GM23248 (cell line): ENCODE measurements at regions not wholly inside any gene's neighbourhood (a gene's known extent, or its start where the extent isn't known, plus 50 kb on each side); places are given as distances from the start of the nearest gene placed in this dataset.
"Not testable (repeated sequence)": the region's sequence is repeated elsewhere in the genome, so short reads cannot be mapped to it uniquely, and the experiment has no call there.

Experiments
- DNase-seq: peaks from one replicate; pipeline ENCODE4 v3.0.0-alpha.2; 2015
- H2AFZ ChIP-seq: fragments of 200-600 bp; sonication (generic); 2 replicates; pipeline ENCODE4 v1.6.1; 2016; ENCODE audit warnings: antibody characterized with exemption
- H3F3A ChIP-seq: fragments of 200-600 bp; sonication (generic); 2 replicates; pipeline ENCODE4 v1.6.1; 2016; ENCODE audit warnings: mild to moderate bottlenecking, antibody characterized with exemption, mixed run types; ENCODE audit not compliant: insufficient read depth
- H3K27ac ChIP-seq: fragments of 200-600 bp; sonication (generic); 2 replicates; pipeline ENCODE4 v1.5.1; 2016; ENCODE audit warnings: mild to moderate bottlenecking
- H3K27me3 ChIP-seq: fragments of 200-600 bp; sonication (generic); replicated peaks from 2 replicates; pipeline ENCODE4 v1.6.1; 2016; ENCODE audit warnings: mild to moderate bottlenecking; ENCODE audit not compliant: insufficient read depth
- H3K36me3 ChIP-seq: fragments of 200-600 bp; sonication (generic); 2 replicates; pipeline ENCODE4 v1.6.1; 2016; ENCODE audit warnings: low read depth, mild to moderate bottlenecking
- H3K4me1 ChIP-seq: fragments of 200-600 bp; sonication (generic); 2 replicates; pipeline ENCODE4 v1.6.1; 2016; ENCODE audit warnings: mild to moderate bottlenecking; ENCODE audit not compliant: insufficient read depth
- H3K4me2 ChIP-seq: fragments of 200-600 bp; sonication (generic); one replicate; pipeline ENCODE4 v1.6.1; 2016; ENCODE audit warnings: mild to moderate bottlenecking; ENCODE audit not compliant: unreplicated experiment
- H3K4me3 ChIP-seq: fragments of 200-600 bp; sonication (generic); 2 replicates; pipeline ENCODE4 v1.5.1; 2016; ENCODE audit warnings: mild to moderate bottlenecking
- H3K79me2 ChIP-seq: fragments of 200-600 bp; sonication (generic); 2 replicates; pipeline ENCODE4 v1.6.1; 2016; ENCODE audit warnings: mild to moderate bottlenecking; ENCODE audit not compliant: insufficient read depth
- H3K9ac ChIP-seq: fragments of 200-600 bp; sonication (generic); 2 replicates; pipeline ENCODE4 v1.6.1; 2016; ENCODE audit warnings: mild to moderate bottlenecking
- H3K9me2 ChIP-seq: fragments of 200-600 bp; sonication (generic); 2 replicates; pipeline ENCODE4 v1.6.1; 2016; ENCODE audit warnings: mixed run types, mild to moderate bottlenecking, moderate library complexity; ENCODE audit not compliant: insufficient read depth
- H3K9me3 ChIP-seq: fragments of 200-600 bp; sonication (generic); one replicate; pipeline ENCODE4 v1.6.1; 2017; ENCODE audit warnings: low read depth
- H4K20me1 ChIP-seq: fragments of 200-600 bp; sonication (generic); 2 replicates; pipeline ENCODE4 v1.6.0; 2016; ENCODE audit not compliant: insufficient read depth
- EZH2 ChIP-seq: fragments of 200-600 bp; sonication (generic); IDR thresholded peaks from 2 replicates; pipeline ENCODE4 v1.6.1; 2018; ENCODE audit warnings: antibody characterized with exemption, mild to moderate bottlenecking; ENCODE audit not compliant: insufficient read depth, poor library complexity, severe bottlenecking
- EZH2phosphoT487 ChIP-seq: fragments of 200-600 bp; sonication (generic); IDR thresholded peaks from 2 replicates; pipeline ENCODE4 v1.6.1; 2018; ENCODE audit warnings: antibody characterized with exemption, moderate library complexity, mild to moderate bottlenecking, low read depth; ENCODE audit not compliant: insufficient read depth
- WGBS, 2 experiments: methylation state at CpG; one replicate each; pipeline ENCODE4 v1.1.6; 2015 to 2017; ENCODE audit warnings: low lambda C conversion rate in 2 of 2, low coverage in 1 of 2; ENCODE audit errors: missing lambda C conversion rate in 2 of 2; 5-methylcytosine and 5-hydroxymethylcytosine counted together
- in situ Hi-C: fragments of 300-500 bp; cut with MboI; formaldehyde crosslinking; loops from 2 replicates; pipeline ENCODE4 v1.15.0; 2020

DNA sequence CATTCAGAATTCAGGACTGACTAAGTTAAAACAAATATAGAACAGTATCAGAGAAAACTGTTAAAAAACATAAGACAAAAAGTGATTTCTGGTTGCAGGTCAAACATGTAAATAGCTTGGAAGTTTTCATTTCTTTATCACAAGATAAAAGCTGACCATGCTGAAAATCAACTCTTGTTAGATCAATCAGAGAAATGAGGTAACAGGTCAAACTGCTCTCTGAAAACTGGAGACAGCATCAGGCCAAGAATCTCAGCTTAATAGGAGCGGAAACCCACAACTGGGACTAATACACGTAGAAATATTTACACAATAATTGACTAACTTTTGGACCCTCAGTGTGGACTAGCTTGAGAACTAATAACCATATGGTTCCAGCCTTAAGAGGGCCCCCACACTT is 1012.8 kb upstream of the EDIL3 start:
- WGBS, 2 experiments, result 26 to 38% methylated on average over 2 of the region's 2 CpGs
- Histone ChIP-seq H3K36me3 (no peaks in the 10 kb centered on the region), H4K20me1 (no peaks in the 10 kb centered on the region), H3K9me2 (no peaks in the 10 kb centered on the region), H3K4me2 (no peak overlapping the region), H3K4me1 (no peaks in the 10 kb centered on the region), H3K4me3 (no peak overlapping the region), H3K9ac (no peak overlapping the region), H2AFZ (no peak overlapping the region), H3K27me3 (no peaks in the 10 kb centered on the region), H3K27ac (no peak overlapping the region), H3K79me2 (no peaks in the 10 kb centered on the region), H3F3A (no peaks in the 10 kb centered on the region), H3K9me3 (no peaks in the 10 kb centered on the region)
- TF ChIP-seq EZH2, result no peak
- no peak for TF ChIP-seq EZH2phosphoT487
- DNase-seq, result no peak
- in situ Hi-C loops, result no loop called here

DNA sequence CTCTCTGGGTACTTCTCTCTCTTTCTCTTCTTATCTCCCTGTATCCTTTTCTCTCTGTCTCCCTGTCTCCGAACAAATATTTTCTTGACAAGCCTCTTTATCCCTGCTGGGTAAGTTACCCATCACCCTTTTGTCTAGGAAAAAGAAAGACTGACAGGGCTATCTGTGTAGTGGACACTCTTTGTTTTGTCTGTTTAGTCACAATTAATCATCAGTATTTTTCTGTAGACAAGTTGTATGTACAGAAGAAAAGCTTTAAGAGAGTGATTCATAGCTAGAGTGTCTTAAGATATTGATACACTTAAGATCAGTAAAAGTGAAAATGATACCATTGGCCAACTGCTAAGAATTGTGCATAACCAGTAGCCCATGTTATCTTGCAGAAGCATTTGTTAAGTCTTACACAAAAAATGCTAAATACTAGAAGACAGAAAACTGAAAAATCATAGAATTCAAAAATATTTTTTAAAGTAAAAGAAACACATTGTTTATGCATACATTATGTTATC is 1043.8 kb upstream of the EDIL3 start:
- in situ Hi-C loops, result no loop called here
- DNase-seq, result no peak
- no peak overlapping the region for H2AFZ ChIP-seq
- H3K4me3 ChIP-seq, result no peak overlapping the region
- no peaks in the 10 kb centered on the region for H3F3A ChIP-seq
- H3K36me3 ChIP-seq, result no peaks in the 10 kb centered on the region
- 14 to 15% methylated on average over 1 of the region's 1 CpG for WGBS, 2 experiments
- H4K20me1 ChIP-seq, result no peaks in the 10 kb centered on the region
- H3K9ac ChIP-seq, result no peak overlapping the region
- no peaks in the 10 kb centered on the region for H3K79me2 ChIP-seq
- H3K27me3 ChIP-seq, result no peaks in the 10 kb centered on the region
- H3K9me3 ChIP-seq, result no peaks in the 10 kb centered on the region
- H3K4me2 ChIP-seq, result no peak overlapping the region
- TF ChIP-seq EZH2 (no peak), EZH2phosphoT487 (no peak)
- no peaks in the 10 kb centered on the region for H3K4me1 ChIP-seq
- H3K27ac ChIP-seq, result no peak overlapping the region
- no peaks in the 10 kb centered on the region for H3K9me2 ChIP-seq

DNA sequence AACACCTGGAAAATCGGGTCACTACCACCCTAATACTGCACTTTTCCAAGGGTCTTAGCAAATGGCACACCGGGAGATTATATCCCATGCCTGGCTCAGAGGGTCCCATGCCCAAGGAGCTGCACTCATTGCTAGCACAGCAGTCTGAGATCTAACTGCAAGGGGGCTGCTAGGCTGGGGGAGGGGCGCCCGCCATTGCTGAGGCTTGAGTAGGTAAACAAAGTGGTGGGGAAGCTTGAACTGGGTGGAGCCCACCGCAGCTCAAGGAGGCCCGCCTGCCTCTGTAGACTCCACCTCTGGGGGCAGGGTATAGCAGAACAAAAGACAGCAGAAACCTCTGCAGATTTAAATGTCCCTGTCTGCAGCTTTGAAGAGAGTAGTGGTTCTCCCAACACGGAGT is 1047.0 kb upstream of the EDIL3 start:
- DNase-seq, H2AFZ ChIP-seq, H4K20me1 ChIP-seq, H3K9me3 ChIP-seq, H3F3A ChIP-seq, H3K9me2 ChIP-seq, H3K4me3 ChIP-seq, H3K27ac ChIP-seq, in situ Hi-C loops, H3K4me1 ChIP-seq, H3K36me3 ChIP-seq, H3K4me2 ChIP-seq, H3K9ac ChIP-seq, H3K79me2 ChIP-seq, H3K27me3 ChIP-seq: not testable (repeated sequence)
- 31 to 37% methylated on average over 7 of the region's 7 CpGs for WGBS, 2 experiments

DNA sequence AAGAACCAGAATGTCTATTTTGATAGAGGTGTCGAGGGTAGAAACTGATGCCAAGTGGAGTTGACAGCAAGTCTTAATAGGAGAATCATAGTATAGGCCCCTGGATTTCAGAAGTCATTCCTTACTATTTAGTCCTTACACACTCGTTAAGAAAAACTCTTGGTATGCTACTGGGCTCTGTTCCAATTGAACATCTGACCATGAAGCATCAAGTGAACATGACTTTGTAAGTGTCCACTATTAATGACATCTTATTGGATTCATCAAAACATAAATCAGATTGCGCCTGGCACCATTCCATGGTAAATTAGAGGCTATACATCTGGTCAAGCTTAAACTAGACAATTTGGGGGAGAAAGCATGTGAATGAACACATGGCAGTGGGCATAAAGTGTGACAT is 1056.5 kb upstream of the EDIL3 start:
- Histone ChIP-seq H3K79me2 (no peaks in the 10 kb centered on the region), H3K9me3 (no peaks in the 10 kb centered on the region), H4K20me1 (no peaks in the 10 kb centered on the region), H3K4me1 (no peaks in the 10 kb centered on the region), H3K9me2 (no peaks in the 10 kb centered on the region), H3K27ac (no peak overlapping the region), H3K4me2 (no peak overlapping the region), H2AFZ (no peak overlapping the region), H3F3A (no peaks in the 10 kb centered on the region), H3K4me3 (no peak overlapping the region), H3K36me3 (no peaks in the 10 kb centered on the region), H3K27me3 (no peaks in the 10 kb centered on the region), H3K9ac (no peak overlapping the region)
- in situ Hi-C loops, result no loop called here
- TF ChIP-seq EZH2, result no peak
- no peak for TF ChIP-seq EZH2phosphoT487
- DNase-seq, result no peak
- 0 to 3% methylated on average over 3 of the region's 3 CpGs for WGBS, 2 experiments

DNA sequence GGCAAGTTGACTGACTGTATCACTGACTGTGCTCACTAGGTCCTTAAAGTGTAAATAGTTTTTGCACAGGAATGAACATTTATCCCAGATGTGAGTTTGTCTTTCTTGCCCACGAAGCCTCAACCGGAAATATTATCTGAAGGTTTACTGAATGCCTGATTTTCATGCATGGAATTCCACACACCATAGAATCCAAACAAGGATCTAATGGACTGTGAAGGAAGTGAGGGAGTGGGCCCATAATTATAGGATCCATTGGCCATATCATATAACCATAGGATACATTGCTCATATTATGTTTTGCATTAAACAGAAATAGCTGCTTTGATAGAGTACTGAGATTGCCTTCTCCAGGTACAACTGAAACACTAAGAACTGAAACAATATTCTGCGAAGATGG is 1057.2 kb upstream of the EDIL3 start:
- 10 to 15% methylated on average over 3 of the region's 3 CpGs for WGBS, 2 experiments
- Histone ChIP-seq H3K27ac (no peak overlapping the region), H4K20me1 (no peaks in the 10 kb centered on the region), H2AFZ (no peak overlapping the region), H3K9ac (no peak overlapping the region), H3K27me3 (no peaks in the 10 kb centered on the region), H3K4me3 (no peak overlapping the region), H3K4me1 (no peaks in the 10 kb centered on the region), H3K9me2 (no peaks in the 10 kb centered on the region), H3F3A (no peaks in the 10 kb centered on the region), H3K4me2 (no peak overlapping the region), H3K36me3 (no peaks in the 10 kb centered on the region), H3K9me3 (no peaks in the 10 kb centered on the region), H3K79me2 (no peaks in the 10 kb centered on the region)
- no peak for TF ChIP-seq EZH2
- TF ChIP-seq EZH2phosphoT487, result no peak
- in situ Hi-C loops, result no loop called here
- no peak for DNase-seq
